ENCODE measurements at regions not wholly inside any gene's neighbourhood (a gene's known extent, or its start where the extent isn't known, plus 50 kb on each side); places are given as distances from the start of the nearest gene placed in this dataset.
"Not testable (repeated sequence)": the region's sequence is repeated elsewhere in the genome, so short reads cannot be mapped to it uniquely, and the experiment has no call there.

DNA sequence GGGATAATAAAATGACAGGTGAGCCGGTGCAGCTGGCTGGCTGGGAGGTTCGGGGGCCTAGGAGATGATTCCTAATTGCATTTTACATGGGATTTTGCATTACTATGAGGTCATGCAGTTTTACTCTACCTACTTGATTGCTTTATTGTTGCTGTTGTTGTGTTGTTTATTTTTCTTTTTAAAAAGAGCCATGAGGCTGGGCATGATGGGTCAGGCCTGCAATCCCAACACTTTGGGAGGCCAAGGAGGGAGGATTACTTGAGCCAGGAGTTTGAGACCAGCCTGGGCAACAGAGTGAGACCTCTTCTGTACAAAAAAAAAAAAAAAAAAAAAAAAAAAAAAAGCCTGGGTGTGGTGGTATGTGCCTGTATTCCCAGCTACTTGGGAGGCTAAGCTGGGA lies 104.8 kb downstream of the GJA1 start:
- no peak overlapping the region for H3K4me3 ChIP-seq (ENCODE audit: low read depth, low read length)
- TF ChIP-seq, protein P1, sequence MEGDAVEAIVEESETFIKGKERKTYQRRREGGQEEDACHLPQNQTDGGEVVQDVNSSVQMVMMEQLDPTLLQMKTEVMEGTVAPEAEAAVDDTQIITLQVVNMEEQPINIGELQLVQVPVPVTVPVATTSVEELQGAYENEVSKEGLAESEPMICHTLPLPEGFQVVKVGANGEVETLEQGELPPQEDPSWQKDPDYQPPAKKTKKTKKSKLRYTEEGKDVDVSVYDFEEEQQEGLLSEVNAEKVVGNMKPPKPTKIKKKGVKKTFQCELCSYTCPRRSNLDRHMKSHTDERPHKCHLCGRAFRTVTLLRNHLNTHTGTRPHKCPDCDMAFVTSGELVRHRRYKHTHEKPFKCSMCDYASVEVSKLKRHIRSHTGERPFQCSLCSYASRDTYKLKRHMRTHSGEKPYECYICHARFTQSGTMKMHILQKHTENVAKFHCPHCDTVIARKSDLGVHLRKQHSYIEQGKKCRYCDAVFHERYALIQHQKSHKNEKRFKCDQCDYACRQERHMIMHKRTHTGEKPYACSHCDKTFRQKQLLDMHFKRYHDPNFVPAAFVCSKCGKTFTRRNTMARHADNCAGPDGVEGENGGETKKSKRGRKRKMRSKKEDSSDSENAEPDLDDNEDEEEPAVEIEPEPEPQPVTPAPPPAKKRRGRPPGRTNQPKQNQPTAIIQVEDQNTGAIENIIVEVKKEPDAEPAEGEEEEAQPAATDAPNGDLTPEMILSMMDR (IDR thresholded peaks at IDR 0.05; ENCODE audit: insufficient read depth, low read depth, low read length), result no peak

DNA sequence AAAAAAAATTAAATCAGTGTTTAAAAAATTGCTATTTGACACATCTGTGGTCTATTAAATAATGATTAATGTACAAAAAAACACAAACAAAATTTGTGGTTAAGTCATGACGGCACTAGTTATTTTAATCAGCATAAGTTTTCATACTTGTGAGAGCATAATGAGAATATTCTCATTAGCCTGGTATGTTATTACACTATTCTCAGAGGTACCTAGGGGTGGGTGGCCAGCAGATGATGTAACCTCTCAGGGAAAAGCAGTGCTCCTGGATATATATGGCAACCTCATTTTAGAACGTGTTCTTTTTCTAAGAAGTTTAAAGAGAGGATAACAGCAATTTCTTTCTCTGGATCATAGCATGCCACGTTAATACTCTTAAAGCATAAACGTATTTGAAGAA lies 109.2 kb downstream of the GJA1 start:
- TF ChIP-seq, protein P1 (IDR thresholded peaks at IDR 0.05; ENCODE audit: insufficient read depth, low read depth, low read length), result no peak
- H3K4me3 ChIP-seq (ENCODE audit: low read depth, low read length), result no peak overlapping the region
- peak; percentile 59 for DNase-seq (ENCODE audit: low read depth)

More for the DNA sequence above, 104.8 kb downstream of the GJA1 start:
- no peak for DNase-seq (ENCODE audit: low read depth)

DNA sequence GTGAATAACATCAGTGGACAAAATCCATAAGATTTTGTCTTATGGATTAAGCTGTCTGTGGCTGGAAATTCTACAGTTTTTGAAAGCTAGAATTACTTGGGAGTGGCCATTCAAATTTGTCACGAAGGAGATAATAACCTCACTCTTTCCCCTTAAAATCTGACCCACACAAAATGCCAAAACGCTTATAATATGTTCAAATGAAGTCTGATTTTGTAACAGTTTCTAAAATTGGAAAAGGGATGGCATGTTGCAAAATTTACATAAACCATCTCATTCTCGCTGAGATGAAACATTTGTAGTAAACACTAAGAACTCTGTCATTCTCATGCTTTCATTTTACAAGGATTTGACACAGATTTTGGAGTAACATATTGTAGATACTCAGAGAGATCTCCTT lies 112.7 kb downstream of the GJA1 start:
- DNase-seq (ENCODE audit: low read depth), result peak; percentile 27
- no peak overlapping the region for H3K4me3 ChIP-seq (ENCODE audit: low read depth, low read length)
- TF ChIP-seq, protein P1 (IDR thresholded peaks at IDR 0.05; ENCODE audit: insufficient read depth, low read depth, low read length), result no peak

DNA sequence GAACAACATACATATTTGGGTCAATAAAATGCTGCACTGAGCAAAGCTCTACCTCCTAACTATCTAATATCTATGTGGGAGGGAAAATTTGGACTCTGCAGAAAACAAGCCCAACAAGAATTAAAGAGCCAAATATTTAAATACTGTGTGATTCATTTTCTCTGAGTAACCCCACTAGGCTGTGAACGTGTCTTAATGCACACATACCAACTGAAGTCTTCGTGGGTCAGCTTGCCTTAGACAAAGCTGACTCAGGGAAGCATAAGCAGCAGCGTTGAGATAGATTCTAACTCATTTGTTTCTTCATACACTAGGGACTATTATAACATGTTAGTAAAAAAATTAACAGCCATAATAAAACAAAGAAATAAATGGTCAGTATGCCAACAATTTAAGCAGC lies 114.3 kb downstream of the GJA1 start:
- TF ChIP-seq, protein P1 (IDR thresholded peaks at IDR 0.05; ENCODE audit: insufficient read depth, low read depth, low read length), result no peak
- peak; percentile 59 for DNase-seq (ENCODE audit: low read depth)
- H3K4me3 ChIP-seq (ENCODE audit: low read depth, low read length), result no peak overlapping the region

DNA sequence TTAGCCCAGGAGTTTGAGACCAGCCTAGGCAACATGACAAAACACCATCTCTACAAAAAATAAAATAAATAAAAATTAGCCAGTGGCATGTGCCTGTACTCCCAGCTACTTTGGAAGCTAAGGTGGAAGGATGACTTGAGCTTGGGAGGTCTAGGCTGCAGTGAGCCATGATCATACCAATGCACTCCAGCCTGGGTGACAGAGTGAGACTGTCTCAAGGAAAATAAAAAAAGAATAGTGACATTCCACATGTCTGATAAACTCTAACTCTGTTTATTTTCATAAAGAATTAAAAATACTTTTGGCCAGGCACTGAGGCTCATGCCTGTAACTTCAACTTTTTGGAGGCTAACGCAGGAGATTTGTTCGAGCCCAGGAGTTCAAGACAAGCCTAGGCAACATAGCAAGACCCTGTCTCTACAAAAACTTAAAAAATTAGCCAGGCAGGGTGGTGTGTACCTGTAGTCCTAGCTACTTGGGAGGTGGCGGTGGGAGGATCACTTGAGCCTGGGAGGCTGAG lies 115.1 kb downstream of the GJA1 start:
- no peak overlapping the region for H3K4me3 ChIP-seq (ENCODE audit: low read depth, low read length)
- no peak for DNase-seq (ENCODE audit: low read depth)
- TF ChIP-seq, protein P1 (IDR thresholded peaks at IDR 0.05; ENCODE audit: insufficient read depth, low read depth, low read length), result no peak

DNA sequence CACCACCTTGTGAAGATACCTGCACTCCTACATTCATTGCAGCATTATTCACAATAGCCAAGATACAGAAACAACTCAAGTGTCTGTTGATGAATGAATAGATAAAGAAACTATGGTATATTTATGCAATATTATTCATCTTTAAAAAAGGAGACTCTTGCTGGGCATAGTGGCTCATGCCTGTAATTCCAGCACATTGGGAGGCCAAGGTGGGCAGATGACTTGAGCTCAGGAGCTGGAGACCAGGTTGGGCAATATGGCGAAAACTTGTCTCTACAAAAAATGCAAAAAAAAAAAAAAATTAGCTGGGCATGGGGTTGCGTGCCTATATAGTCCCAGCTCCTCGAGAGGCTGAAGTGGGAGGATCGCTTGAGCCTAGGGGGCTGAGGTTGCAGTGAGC lies 119.8 kb downstream of the GJA1 start:
- TF ChIP-seq, protein P1 (IDR thresholded peaks at IDR 0.05; ENCODE audit: insufficient read depth, low read depth, low read length), result no peak
- DNase-seq (ENCODE audit: low read depth), result no peak
- H3K4me3 ChIP-seq (ENCODE audit: low read depth, low read length), result no peak overlapping the region

DNA sequence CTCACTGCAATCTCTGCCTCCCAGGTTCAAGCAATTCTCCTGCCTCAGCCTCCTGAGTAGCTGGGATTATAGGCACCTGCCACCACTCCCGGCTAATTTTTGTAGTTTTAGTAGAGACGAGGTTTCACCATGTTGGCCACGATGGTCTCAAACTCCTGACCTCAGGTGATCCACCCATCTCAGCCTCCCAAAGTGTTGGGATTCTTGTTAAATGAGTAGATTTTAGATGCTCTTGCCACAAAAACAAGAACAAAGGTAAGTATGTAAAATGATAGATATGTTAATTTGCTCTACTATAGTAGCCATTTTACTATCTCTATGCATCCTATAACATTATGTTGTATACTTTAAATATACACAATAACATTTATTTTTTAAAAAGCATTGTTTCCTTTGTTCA lies 120.7 kb downstream of the GJA1 start:
- not testable (repeated sequence) for DNase-seq (ENCODE audit: low read depth); H3K4me3 ChIP-seq (ENCODE audit: low read depth, low read length)
